NCI-H2107 treated with DMSO at 0.1 percent for 48 hours (cell line): ENCODE measurements at regions not wholly inside any gene's neighbourhood (a gene's known extent, or its start where the extent isn't known, plus 50 kb on each side); places are given as distances from the start of the nearest gene placed in this dataset.

Experiments
- DNase-seq: peaks from one replicate; lab custom pipeline; 2025; ENCODE audit not compliant: unreplicated experiment; lab: John Stamatoyannopoulos, UW

DNA sequence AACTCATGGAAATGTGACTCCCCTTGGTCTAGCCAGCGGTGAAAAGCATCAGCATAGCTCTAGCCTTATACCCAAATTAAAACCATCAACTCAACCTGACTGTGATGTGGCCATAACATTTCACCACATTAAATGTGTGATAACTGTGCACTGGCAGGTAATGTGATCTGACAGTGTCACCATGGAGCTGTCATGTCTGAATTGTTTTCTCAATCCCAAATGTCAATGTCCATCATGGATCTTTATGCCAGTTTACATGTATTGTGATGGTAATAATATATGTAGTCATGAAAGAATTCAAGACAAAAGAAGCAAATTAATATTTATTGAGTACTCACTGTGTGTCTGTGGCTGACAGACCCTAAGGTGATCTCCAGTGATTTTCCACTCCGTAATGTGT, 213.4 kb upstream of the EOMES start:
- no peak for DNase-seq

DNA sequence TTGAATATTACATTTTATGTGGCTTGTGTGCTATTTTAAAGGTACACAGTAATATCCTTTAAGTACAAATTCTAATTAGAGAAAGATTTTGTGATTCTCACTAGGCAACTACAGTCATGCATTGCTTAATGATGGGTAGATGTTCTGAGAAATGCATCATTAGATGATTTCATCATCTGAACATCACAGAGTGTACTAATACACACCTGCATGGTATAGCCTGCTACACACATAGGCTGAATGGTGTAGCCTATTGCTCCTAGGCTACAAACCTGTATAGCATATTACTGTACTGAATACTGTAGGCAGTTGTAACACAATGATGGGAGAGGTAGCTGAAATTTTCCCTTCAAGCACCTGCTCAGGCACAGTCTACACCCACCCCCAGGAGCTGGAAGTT, 217.4 kb upstream of the EOMES start:
- no peak for DNase-seq

DNA sequence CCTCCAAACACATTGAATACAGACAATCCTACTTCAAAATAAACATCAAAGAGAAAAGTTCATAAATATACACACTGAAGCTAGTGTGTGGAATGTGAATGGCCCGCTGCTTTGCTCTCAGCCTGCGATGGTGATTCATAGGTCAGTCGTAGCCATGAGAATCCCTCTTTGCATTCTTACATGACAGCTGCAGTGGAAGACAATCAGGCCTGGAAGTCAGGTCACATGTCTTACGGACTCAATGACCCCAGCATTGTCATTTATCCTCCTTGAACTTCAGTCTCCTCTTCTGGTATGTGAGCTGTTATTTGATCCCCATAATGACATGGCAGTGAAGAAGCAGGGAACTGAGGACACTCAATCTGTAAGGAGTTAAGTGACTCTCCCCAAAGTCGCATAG, 217.8 kb upstream of the EOMES start:
- DNase-seq, result no peak

DNA sequence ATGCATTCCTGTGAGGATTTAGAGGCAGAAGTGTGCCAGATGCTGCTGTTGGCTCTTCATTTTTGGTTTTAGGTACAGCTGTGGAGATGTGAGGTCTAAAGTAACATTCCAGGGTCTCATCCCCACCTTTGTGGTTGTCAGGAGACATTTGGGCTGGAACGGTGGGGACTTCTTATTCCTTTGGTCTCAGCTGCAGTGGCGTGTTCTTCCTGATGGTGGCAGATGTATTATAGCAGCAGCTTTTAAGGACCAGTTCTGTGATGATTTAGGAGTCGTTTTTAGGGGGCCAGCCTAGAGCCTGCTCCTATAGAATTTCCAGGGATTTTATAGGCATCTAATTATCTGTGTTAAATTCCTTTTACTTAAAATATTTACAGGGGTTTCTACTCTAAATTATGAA, 221.0 kb upstream of the EOMES start:
- DNase-seq, result no peak

DNA sequence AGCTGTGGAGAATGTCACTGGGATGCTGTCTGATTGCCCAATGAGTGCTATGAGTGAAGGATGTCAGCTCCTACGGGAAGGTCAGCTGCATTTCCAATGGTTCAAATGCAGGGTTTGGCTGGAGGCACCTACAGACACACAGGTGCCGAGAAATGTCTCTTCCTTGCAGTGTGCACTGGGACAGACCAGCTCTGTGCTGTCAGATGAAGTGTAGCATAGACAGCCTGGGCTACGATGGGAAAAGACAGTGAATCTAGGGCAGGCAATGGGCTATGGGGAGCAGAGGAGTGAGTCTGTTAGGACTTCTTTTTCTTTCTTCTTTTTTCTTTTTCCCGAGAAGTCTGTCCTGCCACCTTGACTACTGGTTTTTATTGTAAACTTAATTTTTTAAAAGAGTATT, 223.1 kb upstream of the EOMES start:
- no peak for DNase-seq

DNA sequence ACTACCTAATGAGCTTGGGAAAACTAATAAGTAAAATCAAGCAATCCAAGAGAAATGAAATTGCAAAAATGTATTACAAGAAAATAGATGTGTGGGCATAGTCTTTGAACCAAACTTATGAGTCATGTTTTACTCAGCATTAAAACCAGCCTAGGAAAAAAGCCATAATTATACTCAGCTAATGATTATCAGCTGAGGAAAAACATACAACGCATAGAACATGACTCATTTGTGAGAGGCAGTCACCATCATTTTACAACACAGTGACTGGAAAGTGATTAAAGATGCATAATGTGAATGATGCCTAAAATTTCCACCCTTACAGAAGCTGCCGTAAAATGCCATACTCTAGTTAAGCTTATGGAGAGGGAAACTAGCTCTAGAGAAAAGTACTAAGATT, 238.0 kb upstream of the EOMES start:
- DNase-seq, result no peak

DNA sequence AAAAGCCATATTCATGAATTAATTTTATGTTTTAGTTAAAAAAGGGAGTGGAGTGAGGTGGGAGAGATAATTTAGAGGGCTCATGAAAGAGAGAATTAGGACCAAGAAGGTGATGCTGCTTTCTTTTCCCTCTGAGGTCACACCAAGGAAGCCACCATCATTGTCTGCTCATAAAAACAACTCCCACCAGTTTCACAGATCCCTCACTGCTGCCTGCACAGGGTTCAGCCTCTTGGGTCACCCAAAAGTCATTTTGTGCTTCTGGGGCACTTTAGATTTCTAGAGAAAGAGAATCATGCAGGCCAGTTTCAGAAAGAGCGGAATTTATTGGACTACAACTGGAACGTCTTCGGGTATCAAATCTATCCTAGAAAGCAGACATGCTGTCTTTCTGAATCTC, 241.4 kb upstream of the EOMES start:
- no peak for DNase-seq

DNA sequence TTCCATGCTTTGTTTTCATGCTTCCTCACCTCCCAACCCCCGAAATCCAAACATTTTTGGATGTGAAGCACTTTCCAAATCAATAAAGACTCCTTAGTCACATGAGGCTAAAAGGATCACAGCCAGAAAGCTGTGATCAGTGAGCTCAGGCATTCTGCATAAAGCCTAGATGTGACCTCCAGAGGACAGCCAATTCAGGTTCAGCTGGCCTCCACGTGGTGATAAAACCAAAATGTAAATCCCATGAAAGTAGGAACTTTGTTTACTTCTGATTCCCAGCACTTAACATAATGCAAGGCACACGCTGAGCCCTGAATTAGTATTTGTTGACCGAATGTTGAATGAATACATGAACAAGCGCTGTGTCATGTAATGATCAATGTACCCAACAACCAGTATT, 249.5 kb upstream of the EOMES start:
- no peak for DNase-seq

DNA sequence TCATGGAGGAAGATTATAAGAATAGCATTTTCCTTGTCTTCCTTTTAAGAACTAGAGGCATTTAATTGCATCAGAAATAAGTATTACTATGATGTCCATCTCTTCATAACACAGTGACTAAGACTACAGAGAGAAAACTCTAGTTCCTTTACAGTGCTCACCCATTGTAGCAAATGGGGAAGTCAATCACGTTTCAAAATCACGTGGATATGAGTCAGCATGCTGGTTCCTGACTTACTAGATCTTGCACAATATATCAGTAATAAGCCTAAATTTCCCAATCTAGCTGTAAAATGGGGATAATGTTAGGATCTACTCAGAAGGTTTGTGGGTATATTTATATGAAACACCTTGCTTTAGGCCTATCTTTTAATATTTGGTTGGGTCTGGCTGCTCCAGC, 254.8 kb upstream of the EOMES start:
- no peak for DNase-seq

DNA sequence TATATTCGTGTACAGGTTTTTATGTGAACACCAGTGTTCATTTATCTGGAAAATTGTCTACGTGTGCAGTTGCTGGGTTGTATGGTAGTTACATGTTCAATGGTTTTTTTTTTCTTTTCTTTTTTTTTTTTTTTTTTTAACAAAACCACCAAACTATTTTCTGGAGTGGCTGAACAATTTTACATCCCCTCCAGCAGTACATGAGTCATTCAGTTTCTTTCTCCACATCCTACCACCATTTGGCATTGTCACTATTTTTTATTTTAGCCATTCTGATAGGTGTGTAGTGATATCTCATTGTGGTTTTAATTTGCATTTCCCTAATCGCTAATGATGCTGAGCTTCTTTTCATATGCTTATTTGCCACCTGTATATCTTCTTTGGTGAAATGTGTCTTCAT, 256.3 kb upstream of the EOMES start:
- DNase-seq, result no peak

DNA sequence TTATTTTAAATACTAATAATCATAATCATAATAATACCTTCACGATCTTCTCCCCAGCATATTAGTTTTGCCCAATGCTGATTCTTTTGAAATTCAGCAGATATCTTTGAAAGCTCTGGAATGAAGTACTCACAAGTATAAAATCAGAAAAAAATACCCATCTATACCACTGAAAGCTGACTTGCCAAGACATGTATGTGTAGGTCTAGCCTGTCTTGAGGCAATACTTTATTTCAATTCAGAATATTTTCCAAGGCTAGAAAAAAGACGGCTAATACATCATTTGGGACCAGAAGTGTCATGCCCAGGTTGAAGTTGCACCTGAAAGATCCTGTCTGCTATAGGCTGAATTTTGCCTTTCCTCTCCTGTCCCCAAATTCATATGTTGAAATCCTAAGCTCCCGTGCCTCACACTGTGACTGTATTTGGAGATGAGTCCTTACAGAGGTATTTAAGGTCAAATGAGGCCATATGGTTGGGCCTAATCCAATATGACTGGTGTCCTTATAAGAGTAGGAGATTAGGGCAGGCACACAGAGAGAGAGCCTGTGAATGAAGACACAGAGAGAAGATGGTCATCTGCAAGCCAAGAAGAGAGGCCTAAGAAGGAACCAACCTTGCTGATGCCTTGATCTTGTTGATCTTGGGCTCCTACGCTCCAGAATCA, 255.9 kb upstream of the CMC1 start:
- no peak for DNase-seq

DNA sequence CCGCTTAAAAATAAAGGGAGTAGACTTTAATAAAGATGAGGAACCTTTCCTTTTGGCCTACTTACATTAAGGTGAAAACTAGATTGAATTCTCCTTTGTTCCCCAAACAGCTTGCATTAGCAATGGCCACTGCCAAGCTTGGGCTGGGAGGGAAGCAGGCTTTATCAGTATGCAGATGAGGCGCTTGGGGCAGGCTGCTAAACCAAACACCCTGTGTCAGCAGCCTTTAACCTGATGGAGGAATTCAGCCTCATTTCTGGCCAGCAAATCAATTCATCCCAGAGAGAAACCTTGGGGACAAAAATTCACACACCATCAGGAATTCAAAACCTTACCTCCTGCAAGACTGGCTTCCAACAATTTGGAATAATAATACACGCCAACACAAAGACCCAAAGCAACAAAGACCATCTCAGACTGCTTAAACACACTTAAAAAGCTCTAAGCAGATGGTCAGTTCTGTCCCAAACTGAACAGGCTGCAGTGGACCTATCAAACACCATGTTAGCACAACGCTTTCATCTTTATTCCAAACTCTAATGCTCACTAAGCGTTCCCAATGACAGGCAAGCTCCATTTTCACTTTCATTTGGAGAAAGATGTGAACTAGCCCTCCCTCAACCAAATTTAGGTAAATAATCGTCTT, 255.1 kb upstream of the CMC1 start:
- no peak for DNase-seq

DNA sequence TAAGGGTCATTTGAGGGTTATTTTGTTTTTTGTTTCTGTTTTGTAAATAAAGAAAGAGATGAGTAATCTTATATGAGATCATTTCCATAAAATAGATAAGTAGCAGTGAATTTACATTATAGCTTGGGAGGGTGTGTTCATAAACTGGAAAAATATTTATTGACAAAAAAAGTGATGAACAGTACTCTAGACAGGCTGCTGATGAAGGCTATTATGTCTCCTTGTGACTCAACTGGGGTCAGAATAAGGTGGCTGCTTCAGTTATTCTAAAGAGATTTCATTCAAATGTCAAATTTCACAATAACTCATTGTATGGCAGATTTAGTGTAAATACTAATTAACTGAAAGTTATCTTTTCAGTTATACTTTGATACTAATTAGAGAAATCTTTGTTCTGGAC, 251.1 kb upstream of the CMC1 start:
- DNase-seq, result no peak

DNA sequence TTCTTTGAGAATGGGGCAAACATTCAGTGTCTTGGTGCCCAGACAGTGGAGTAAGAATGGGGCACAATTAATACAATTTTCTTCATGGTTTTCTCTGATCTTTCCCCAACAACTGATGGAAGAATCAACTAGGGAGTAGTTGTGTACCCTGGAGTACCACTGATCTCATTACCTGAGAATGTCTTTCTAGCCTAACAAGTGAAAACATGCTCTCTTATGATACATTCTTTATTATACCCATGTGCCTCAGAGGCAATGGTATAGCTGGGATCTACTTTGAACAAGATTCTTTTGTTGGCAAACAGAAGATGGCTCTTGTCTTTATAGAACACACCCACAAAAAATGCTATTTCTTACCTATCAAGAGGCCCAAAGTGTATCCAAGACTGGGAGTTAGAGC, 250.6 kb upstream of the CMC1 start:
- DNase-seq, result no peak

DNA sequence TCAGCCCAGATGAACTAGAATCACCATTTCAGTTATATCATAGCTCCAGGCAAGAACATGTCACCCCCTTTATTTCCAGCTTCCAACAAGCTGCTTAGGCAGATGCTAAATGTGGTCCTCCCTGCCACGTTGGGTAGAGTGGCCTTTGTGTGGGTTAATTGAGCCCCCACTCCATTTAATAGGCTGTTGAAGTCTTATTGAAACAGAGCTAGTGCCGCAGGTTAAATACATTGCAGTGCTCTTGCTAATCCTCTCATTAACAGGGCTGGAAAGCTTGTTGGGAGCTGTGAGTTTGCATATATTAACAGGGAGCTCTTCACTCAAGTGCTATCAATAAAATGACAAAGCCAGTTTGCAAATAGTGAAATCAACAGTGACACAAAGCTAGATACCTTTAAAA, 248.4 kb upstream of the CMC1 start:
- DNase-seq, result no peak

DNA sequence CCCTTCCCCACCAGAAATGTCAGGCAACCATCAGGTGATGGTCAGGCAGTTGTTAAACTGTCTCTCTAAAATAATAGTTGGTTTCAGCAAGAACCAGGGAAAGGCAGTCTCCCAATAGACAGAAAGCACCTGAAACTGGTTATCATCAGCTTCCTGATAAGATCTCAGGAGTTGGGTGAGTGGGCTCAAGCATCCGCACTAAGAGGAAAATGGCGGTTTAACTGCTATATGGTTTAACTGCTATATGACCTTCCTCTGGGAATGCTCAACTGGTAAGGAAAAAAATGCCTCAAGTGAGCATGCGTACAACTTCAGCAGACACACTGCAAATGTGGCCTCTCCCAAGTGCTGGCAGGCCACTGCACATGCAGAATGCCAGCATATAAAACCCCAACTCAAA, 240.8 kb upstream of the CMC1 start:
- DNase-seq, result no peak

DNA sequence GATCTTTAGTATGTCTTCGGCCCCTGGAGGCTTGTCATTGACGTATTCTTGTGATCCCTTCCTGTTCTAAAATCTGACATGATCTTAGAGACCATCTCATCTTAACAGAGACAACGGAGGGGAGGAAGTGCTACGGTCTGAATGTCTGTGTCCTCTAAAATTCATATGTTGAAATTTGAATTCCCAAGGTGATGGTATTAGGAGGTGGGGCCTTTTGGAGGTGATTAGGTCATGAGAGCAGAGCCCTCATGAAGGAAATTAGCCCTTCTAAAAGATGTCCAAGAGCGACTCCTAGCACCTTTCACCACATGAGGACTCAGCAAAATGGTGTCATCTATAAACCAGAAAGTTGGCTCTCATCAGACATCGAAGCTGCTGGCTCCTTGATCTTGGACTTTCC, 233.2 kb upstream of the CMC1 start:
- DNase-seq, result no peak

DNA sequence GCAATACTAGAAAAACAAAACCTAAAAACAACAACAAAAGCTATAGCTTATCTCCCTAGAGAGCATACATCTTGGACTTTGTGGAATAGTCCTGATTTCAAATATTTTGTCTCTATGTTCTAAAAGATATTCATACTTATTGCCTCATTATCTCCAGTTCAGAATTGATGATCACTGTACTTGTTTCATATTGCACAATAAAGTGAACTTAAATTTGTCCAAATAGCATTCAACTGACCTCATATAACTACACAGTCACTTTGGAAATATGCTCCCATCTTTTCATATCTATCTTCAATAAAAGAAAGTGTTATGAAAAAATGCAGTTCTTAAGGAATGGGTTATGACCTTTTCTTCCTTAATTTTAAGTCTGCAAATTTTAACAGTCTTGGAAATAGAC, 228.6 kb upstream of the CMC1 start:
- DNase-seq, result no peak

DNA sequence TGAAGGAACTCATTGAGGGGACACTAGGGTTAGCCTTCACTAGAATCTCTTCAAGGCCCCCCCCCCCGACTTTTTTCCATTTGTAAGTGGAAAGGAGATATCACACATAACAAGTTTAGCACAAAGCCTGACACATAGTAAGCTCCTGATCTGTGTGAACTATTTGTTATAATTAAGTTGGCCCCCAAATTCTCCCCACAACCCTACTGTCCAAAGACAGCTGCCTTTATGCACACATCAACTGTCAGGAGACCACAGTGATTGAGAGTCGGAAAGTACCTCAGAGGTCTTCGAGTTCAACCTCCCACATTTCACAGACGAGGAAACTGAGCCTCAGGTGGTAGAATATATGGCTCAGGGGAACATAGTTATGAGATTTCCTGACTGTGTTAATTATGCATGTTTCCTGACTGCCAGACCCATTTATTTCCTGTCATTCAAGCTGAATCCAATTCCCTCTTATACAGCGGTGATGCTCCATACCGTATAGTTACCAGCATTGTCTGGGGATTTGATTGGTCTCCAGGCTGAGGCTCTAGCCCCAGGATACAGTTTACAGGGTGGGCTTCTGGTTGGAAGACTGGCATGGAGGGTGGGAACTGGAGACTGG, 227.4 kb upstream of the CMC1 start:
- DNase-seq, result no peak

DNA sequence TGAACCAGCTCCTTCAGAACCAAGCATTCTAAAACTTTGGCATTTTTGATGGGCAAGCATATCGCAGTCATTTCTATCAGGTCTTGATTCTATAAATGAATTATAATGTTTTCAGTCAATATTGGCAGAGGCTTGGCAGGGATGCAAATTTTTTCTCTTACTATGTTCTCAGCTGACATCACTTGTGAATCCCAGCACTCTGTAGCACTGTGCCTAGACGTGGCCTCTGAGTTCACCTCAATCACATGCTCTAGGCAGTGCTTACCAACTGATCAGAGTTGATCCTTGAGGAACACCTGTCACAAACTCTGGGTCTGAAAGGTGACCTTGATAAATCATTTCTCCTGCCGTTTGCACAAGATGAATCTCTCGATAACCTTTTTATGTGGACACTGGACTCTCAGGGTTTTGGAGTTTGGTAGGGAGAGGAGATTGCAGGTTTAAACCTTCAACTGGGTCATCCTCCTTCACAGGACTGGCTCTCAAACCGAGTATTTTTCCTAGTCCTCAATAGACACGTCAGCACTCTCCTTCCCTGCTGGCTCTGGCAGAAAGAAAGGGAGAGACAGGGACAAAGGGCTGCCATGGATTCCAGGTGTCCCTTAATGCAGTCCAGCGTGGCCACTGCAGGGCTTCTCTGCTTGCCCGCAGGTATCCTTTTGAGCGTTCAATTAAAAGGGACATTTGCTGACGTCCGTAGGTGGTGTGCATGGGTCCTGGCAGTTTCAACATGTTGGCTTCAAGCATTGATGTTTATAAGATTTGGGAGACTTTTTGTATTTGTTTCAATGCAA, 222.3 kb upstream of the CMC1 start:
- no peak for DNase-seq

DNA sequence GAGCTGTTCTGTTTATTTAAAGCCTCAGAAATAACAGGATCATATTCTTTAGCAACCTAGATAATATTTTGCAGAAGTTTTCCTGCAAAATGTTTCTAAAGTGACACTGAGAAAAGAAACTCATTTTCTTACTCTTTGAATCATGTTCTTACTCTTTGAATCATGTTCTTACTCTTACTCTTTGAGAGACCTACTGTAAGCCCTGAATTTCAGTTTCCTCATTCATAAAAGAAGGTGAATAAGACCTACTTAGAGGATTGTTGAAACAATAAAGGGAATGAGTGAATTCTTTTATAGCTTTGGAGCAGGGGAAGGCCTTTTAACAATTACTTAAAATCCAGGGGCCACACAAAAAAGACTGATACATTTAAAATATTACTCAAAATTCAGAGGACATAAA, 221.7 kb upstream of the CMC1 start:
- DNase-seq, result no peak

DNA sequence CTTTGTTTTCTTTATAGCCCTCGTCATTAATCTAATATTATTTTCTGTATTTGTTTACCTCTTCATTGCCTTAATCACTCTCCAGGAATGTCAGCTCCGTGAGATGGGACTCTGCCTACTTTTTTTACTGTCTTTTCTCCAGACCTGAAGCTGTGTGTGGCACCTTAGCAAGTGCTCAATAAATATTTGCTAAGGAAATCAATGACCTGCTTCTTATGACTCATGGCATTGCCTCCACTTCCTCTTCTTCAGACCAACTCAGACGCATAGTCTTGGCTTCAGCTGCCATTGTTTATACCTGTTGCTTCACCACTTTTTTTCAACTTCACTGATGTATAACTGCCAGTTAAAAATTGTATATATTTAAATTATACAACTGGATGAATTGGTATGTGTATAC, 218.5 kb upstream of the CMC1 start:
- DNase-seq, result no peak
